Activated T-cell treated with anti-CD3 and anti-CD28 coated beads for 4 hours (primary cell): ENCODE measurements at regions not wholly inside any gene's neighbourhood (a gene's known extent, or its start where the extent isn't known, plus 50 kb on each side); places are given as distances from the start of the nearest gene placed in this dataset.

ENCODE experiments used
- DNase-seq: peaks from one replicate; pipeline ENCODE4 v3.0.0-alpha.2; 2020

DNA sequence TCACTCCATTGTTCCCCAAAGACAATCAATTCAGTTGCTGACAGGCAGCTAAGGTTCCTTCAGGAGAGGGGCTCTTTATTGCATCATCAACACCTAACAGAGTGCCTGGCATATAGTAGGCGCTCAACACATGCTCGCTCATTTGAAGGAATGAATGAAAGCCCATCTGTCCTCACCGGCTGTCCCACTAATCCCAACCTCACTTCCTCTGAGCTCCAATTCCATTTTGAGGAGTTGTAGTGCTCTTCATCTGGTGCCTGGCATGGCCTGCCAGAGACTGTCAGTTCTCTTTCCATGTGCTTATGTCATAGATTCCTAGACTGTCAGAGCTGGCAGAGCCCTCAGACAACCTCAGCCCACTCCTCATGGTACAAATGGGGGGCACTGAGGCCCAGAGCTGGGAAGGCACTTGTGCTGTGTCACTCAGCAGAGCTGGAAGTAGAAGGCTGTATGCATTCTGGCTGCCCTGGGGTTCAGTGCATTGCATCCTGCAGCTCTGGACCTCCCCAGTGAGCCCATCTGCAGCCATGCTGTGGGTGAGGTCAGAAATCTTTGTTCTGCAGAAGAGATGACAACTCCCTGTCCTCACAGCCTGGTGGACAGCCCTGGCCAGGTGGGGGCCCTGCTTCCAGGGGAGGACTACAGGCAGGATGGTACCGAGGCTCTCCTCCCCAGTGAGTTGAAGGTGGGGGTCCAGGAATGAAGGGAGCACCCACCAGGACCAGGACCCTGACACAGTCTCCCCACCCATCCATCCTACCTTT lies 134.9 kb upstream of the PJA1 start:
- no peak for DNase-seq

DNA sequence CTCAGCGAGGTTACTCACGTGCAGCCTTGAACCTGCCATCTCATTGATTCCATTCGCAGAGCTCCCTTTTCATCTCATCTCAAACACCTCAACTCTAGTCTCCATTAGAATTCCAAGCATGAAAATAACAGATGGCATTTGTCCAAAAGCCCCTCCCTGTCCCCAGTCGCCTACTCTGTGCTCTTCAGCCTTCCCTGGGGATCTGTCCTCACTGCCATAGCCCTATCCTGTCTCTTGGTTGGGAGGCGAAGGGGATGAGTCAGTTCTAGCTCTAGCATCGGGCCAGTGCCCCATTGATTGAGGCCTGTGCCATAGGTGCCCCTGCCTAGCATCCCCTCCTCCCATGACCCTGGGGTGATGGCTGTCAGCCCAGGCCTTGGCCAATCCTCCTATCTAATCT lies 134.0 kb upstream of the PJA1 start:
- DNase-seq, result no peak

DNA sequence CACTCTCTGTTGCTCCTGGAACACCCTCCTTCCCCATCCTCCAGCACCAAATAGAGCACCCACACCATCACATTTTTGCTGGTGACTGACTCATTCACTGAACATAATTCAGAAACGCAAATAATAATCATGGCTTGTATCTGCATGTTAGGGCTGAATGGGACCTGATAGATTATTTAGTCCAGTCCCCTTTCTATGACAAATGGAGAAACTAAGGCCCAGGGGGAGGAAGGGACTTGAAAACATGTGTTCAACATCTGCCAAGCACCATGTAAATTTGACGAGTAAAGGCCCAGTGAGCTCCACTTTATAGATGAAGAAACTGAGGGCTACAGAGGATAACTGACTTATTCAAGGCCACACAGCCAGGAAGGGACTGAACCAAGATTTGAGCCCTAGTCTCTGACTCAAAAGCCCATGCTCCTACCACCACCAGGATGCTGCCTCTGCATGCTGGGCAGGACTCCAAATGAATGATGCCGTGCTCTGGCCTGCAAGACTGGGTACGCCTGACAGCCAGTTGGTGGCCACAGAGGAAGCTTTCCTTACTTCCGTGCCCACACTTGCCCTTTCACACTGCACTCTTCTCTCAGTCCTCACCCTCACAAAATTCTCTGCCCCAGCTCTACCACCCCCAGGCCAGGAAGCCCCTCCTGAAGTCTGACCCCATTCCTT lies 133.3 kb upstream of the PJA1 start:
- DNase-seq, result no peak

DNA sequence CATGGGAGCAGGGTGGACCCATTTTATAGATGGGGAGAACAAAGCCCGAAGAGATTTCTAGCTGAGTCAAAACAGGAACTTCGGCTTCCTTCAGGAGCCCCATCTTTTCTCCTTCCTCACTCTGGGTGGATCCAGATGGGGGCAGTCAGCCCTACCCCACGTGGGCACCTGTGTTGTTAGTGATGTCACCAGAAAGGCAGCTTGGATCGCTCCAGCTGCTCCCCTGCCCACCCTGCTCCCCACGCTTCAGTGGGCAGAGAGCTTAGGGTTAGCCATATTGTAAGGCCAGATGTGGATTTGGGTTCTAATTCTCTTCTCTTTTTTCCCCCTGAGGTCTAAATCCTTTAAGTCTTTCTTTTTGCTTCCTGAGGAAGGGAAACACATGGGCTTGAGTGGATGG lies 132.3 kb upstream of the PJA1 start:
- DNase-seq, result no peak

DNA sequence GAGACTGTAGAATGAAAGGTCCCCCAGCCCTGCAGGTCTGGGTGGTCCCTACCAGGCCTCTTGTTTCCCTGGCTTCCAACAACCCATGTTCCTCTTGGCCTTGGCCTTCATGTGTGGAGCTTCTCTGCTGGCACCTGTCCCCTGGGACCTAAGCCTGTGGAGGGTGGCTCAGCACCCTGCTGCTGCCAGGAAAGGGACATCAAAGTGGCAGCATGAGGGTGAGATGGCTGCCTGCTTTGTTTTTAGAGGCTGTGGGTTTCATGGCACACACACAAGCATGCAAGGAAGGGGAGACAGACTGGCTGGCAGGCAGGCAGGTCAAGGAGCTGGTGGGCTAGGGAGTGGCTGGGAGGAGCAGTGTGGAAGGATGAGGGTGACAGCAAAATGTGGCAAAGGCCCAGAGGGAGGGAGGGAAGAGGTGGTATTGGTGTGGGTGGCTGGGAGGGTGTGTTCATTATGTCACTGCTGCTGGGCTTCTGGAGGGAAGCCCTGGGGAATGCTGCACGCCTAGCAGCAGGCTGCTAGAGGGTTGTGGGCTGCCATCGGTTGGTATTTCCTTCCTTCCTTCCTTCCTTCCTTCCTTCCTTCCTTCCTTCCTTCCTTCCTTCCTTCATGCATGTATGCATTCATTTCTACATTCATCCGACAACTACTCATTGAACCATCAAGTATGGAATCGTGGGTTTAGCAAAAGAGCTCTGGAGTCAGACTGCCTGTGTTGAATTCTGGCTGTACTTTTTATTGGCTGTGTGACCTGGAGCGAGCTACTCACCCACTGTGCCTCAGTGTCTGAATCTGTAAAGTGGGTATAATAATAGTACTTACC lies 128.7 kb upstream of the PJA1 start:
- DNase-seq, result no peak

DNA sequence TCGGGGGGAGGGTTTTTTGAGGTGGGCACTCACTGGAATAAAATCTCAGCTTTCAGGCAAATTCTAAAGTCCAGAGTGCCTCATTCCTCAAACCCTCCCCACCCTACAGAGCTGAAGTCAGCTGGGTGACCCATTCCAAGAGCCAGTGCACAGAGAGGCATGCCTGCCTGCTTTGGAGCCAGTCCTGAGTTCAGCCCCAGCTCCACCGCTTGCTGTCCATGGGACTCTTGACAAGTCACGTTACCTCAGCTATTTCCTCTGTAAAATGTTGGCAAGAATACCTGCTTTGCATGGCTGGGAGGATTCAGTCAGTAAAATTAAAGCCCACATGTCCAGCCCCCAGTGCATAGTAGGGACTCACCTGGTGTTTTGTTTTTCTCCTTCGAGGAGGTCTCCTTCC lies 125.9 kb upstream of the PJA1 start:
- no peak for DNase-seq

DNA sequence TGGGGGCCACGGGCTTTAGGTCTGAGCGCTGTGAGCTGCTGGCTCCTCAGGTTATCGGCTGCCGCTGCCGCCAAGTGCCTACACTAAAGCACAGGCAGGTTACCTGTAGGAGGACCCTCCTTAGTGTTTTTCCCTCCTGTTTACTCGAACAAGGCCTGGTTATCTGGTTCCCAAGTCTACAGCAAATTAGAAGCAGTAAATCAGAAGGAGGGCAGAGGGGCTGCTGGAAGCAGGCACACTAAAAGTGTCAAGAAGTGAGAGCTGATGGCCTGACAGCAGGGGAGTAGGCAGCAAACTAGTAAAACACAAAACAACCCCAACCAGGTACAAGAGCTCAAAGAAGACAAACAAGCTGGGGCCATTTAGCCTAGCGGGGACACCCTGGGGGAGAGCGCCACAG lies 125.0 kb upstream of the PJA1 start:
- no peak for DNase-seq

DNA sequence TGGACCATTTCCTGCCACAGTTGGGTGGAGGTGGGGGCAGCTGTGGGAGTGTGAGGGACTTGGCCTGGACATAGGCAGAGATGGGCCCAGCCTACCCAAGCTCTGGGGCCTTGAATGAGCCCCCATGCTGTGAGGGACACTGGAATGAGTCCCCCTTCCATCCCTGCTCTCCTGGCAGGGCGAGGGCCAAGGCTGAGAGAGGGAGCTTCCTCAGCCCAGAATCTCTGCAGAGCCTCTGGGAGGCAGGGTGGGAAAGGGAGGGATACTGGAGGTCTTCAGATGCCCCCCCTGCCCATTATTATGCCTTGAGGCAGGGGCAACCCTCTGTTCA lies 124.5 kb upstream of the PJA1 start:
- DNase-seq, result no peak

DNA sequence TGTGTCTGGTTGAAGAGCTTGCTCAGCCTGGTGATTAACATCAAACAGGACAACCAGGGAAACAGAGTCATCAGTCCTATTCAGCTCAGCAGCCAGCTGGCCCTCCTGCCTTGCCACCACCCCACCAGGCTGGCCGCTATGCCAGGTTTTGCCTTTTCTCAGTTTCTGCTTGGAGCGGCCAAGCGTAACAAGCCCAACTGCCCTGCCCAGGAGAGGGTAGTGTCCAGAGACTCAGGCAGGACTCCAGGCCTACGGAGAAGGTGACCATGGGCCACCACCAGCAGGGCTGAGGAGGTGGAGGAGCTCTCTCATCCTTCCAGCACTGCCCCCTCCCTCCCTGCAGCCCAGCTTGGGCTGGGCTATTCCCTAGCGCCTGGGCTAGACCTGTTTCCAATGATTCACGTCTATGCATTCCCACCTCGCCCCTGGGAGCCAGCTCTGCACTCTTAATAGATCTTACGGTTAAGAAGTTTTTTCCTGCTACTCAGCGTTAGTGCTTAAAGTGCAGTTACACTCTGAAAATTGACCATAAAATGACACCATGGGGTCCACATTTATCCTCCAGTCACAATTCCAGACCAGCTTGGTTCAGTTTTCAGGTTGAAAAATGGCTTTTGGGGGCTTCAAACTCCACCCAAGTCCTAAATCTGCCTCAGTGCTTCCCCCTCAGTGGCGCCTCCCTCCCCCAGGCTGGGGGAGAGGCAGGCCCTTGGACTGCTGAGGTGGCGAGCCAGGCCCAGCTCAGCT lies 124.0 kb upstream of the PJA1 start:
- DNase-seq, result no peak

DNA sequence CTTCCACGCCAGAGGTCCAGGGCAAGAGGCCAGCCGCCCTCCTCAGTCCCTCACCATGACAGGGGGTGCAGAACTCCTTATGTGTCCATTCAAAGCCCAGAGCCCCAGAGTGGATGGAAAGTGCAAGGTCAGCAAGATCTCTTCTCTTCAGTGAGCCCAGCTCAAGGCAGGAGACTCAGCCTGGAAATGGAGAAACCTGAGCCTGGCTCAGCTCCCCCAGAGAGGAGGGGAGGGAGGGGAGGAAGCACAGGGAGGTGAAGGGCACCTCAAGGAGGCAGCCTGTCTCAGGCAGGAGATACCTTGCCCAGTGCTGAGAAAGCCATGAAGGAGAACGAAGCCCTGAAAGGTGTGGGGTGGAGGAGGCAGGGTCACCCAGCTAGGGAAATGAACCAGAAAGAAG lies 121.8 kb upstream of the PJA1 start:
- no peak for DNase-seq

DNA sequence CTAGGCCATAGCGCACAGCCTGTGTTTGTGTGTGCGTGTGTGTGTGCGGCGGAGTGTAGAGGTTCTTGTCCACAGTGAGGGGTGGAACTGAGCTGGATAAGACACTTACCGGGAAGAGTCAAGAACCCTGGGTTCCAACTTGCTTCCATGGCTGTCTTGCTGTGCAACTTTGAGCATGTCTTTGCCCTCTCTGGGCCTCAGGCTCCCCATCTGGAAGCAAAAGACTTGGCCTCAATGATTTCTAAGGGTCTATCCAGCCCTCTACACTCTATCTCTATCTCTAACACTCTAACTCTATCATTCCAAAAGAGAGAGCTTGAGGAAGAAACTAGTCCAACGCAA lies 121.3 kb upstream of the PJA1 start:
- DNase-seq, result no peak

DNA sequence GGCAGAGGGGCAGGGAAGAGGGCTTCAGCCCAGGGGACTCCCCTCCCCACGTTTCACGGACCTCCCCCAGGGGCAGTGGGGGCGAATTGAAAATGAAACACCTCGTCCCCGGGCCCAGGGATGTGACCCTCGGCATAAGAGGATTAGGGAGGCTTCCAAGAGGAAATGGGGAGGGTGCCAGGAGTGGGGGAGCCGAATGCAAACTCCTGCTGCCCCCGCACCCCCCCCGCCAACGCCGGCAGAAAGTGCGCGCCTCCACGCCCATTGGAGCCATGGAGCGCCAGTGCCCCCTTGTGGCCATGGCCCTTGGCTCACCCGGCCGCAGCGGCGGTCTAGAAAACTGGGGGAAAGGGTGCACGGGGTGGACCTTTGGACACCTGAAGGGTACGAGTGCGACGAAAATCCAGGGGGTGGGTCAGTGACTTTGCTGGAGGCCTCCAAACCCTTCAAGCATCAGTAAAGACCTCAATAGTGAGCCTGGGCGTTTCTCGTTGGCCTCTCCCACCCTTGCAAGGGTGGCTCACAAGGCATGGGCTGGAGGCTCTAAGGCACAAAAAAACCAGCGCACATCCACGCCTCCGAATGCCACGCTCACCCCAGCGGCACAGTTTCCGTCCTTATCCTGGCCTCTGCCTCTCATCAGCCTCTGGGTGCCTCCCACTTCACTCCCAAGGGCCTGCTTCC lies 120.8 kb upstream of the PJA1 start:
- peak; percentile 32 for DNase-seq

DNA sequence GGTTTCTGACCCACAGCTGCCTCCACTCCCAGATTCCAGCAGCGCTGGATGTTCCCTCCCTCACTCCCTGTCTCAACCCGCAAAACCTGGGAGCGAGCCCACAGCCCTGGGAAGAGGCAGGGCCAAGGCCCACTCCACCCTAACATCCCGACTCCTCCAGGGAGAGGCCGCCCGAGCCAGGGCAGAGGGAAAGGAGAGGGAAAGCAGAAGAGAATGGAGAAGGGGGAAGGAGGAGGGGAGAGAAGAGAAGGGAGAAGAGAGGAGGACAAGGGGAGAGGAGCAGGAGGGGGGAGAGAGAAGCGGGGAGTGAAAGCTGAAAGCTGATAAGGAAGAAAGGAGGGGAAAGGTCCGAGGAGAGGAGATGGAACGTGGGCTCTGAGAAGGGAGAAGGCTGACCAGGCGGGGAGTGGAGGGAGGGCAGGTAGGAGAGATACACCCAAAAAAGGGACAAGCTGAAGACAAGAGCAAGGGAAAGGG lies 120.2 kb upstream of the PJA1 start:
- no peak for DNase-seq

DNA sequence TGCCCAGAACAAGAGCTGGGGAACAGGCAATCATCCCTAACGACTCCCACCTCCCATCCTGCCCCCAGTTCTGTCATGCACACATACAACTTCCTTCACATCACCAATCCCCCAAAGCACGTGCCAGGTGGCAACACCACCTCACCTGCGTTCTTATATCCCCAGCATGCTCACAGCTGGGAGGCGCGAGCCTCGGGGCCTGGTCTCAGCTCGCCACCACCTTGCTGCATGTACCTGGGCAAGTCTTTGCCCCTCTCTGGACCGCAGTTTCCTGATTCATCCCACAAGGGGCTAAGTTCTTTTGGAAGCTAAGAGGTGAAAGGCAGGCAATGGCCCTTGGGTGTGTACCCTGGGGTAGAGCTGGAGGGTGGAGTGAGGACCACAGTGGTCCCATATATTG lies 119.2 kb upstream of the PJA1 start:
- DNase-seq, result no peak

DNA sequence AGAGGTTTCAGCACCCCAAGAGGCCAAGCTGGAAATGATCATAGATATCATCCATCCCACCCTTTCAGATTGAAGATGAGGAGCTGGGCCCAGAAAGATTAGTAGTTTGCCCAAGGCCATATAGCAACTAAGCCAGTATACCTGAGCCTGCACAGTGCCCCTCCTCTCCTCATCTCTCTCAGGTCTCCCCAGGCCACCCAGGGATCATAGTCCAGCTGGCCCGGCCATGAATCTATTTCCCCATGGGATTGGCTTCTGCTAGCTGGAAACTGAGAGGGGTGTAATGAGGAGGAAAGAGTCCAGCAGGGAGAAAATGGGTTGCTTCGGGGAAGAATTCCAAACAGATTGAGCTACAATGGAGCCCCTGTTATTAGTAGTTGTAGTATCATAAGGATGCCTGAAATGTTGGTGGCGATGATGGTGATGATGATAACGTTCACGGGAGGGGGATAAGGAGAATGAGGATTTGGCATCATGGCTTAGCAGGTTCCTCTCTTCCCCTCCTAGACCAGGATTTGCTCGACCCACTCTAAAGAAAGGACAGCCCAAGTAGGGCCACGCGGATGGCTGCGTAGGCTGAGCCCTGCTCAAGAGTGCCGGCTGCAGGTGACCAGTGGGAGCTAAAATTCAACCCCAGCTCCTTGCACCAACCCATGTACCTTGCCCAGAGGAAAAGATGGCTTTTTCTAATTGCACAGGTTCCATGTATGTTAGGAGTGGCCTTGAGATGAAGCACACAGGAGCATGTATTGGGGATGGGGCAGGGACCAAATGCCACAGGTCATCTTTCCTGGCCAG lies 117.8 kb upstream of the PJA1 start:
- no peak for DNase-seq

DNA sequence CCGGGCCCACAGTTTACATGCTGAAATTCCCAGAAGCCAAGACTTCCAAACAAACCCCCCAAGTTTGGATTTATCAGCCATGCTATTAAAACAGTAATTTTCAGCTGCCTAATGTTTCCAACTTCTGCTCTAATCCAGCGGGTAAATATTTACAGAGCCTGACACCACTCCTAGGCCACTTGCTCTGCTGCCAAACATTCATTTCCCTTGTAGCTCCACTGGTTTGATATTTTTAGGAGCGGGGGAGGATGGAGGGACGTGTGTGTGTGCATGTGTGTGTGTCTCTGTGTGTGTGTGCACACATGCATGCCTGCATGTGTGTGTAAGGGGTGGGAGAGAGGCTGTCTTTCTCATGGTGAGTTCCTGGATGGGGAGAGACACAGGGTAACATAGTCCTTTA lies 115.7 kb upstream of the PJA1 start:
- DNase-seq, result no peak

DNA sequence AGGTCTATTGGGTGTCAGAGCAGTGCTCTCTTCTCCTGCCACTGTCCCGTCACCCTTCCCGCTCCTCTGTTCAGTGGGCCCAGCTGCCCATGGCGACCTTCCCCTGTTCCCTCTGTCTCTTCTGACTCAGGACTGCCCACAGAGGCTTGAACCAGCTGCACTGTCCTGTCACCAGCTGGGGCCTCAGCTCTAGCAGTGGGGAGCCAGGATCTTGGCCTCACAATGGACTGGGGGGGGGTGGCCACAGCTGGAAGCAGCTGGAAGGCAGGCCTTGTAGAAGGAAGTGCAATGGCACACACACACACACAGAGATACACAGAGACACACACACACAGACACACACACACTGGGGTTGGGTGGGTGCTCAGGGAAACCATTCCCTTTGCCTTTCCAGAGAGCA lies 114.0 kb upstream of the PJA1 start:
- no peak for DNase-seq

DNA sequence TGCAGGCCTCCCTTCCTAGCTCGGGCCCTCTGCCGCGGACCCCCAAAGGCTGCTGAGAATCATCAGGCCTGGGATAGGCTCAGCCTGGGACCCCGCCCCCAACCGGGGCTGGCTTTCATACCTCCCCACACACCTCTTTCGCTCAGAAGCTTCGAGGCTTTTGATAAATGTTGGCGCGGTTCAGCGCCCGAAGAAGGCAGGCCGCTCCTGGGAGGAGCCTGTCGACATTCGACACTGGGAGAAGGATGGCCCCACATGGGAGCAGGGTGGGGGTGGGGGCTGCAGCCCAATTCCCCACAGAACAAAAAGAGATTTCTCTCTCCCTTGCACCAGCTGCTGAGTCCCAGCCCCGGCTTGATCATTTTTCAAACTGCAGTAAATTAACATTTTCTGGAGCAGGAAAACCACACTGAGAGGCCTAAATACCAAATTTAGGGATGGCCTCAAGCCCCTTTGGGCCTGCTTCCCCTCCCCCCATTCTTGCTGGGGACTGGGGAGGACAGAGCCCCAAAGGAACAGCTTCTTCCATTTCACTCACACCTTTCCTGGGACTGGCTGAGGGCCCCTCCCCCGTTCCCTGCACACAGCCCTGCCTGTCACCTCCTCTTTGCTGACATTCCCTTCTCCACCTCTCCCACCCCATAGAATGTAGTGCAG lies 112.9 kb upstream of the PJA1 start:
- no peak for DNase-seq

DNA sequence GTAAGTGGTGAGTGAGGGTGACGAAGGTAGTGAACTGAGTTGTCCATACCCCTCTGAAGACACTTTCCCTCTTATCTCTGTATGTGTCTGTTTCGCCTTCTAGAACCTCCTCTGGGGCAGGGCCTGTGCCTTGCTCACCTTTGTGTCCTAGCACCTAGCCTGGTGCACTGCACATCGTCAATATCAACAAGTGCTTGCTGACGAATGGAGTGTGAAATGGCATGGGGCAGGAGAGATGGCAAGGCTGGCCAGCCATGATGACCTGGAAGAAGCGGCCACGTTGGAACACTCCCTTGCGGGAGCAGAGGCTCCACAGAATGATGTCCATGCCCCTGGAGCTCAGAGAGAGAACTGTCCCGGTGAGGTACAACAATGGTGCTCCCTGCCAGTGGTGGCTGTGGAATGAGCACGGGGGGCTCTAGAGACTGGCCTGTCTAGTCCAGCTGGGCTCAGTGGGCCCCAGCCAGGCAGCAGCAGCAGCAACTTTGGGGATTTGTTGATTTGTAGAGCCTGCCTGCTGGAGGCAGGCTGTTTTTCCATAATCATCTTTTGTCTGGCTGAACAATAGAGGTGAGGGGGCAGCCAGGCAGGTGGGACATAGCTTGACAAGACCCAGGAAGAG lies 112.2 kb upstream of the PJA1 start:
- DNase-seq, result no peak

DNA sequence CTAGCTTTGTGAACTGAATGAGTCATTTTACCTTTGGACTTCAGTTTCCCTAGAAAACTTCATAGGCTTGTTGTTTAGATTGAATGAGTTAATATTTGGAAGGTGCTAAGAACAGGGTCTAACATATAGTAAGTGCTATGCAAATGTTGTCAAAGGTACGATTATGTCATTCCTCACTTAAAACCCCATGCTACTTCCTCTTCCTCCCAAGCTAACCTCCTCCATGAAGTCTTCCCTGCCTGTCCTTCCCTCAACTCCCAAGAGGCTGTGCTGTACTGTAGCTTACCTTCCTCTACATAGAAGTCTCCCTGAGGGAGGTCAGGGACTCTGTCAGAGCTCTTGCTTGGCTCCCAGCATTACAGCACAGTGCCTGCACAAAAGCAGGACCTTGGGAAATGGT lies 103.4 kb upstream of the PJA1 start:
- DNase-seq, result no peak

DNA sequence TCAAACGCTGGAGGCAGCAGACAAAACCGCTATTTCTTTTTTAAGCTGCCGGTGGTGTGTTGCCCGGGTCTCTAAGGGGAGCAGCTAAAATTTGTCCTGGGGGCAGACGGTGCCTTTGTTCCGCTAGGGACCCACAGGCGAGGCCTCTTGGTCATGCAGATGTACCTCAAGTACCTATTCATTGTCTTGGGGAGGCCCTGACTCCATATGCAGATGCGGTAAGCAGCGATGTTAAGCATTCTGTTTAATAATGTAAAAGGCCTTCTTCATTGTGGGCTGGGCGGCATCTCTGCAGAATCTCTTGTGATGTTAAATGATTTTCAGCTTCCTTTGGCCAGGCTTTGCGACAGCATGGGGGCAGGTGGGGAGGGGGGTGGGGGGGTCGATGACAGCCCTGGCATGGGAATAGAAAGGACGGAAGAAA lies 98.9 kb upstream of the PJA1 start:
- no peak for DNase-seq
